PC-3 (cell line): ENCODE measurements at regions not wholly inside any gene's neighbourhood (a gene's known extent, or its start where the extent isn't known, plus 50 kb on each side); places are given as distances from the start of the nearest gene placed in this dataset.

Experiments used
- ATAC-seq: fragments of 200-7000 bp; cut with Tn5 transposase; 2 replicates; pipeline ENCODE4 v1.9.1; 2020; ENCODE audit warnings: mild to moderate bottlenecking, moderate library complexity
- BruUV-seq: library from RNA; stranded (reverse); fragments of 400-500 nt; replicated peaks from 2 replicates; lab custom pipeline; 2021; lab: Mats Ljungman, UMichigan
- CTCF ChIA-PET: fragments of 300-600 bp; sonication (Branson Sonifier 250); formaldehyde crosslinking; loops from one replicate; lab custom pipeline; 2022; ENCODE audit warnings: antibody characterized with exemption; lab: Charles Lee
- POLR2A ChIA-PET: fragments of 300-600 bp; sonication (Branson Sonifier 250); formaldehyde crosslinking; loops from one replicate; lab custom pipeline; 2022; ENCODE audit warnings: antibody characterized with exemption; ENCODE audit not compliant: unreplicated experiment; lab: Charles Lee
- DNase-seq: peaks from one replicate; pipeline ENCODE4 v3.0.0-alpha.2; 2015
- H2AFZ ChIP-seq: fragments of 300-600 bp; sonication (generic); 2 replicates; pipeline ENCODE4 v1.6.0; 2016; ENCODE audit warnings: antibody characterized with exemption, low read length
- H3F3A ChIP-seq: fragments of 300-600 bp; sonication (generic); one replicate; pipeline ENCODE4 v1.6.0; 2017; ENCODE audit warnings: antibody characterized with exemption, low read length, control low read depth, mild to moderate bottlenecking; ENCODE audit not compliant: unreplicated experiment
- H3K27ac ChIP-seq: fragments of 300-600 bp; sonication (generic); 2 replicates; pipeline ENCODE4 v1.5.1; 2016; ENCODE audit warnings: mild to moderate bottlenecking, low read length
- H3K27me3 ChIP-seq: fragments of 300-600 bp; sonication (generic); 2 replicates; pipeline ENCODE4 v1.6.1; 2016; ENCODE audit warnings: low read length, mixed read lengths
- H3K36me3 ChIP-seq: fragments of 300-600 bp; sonication (generic); 2 replicates; pipeline ENCODE4 v1.6.1; 2016; ENCODE audit warnings: low read depth, mixed run types, low read length, mixed read lengths
- H3K4me1 ChIP-seq: fragments of 300-600 bp; sonication (generic); 2 replicates; pipeline ENCODE4 v1.5.1; 2016; ENCODE audit warnings: low read length; ENCODE audit not compliant: insufficient read depth
- H3K4me2 ChIP-seq: fragments of 300-600 bp; sonication (generic); 2 replicates; pipeline ENCODE4 v1.6.0; 2016; ENCODE audit warnings: low read length
- H3K4me3 ChIP-seq: fragments of 300-600 bp; sonication (generic); 2 replicates; pipeline ENCODE4 v1.5.1; 2016; ENCODE audit warnings: mild to moderate bottlenecking, low read length, mixed read lengths
- H3K79me2 ChIP-seq: fragments of 300-600 bp; sonication (generic); 2 replicates; pipeline ENCODE4 v1.6.1; 2017; ENCODE audit warnings: low read length, mixed read lengths
- H3K9ac ChIP-seq: fragments of 300-600 bp; sonication (generic); 2 replicates; pipeline ENCODE4 v1.6.0; 2016; ENCODE audit warnings: mild to moderate bottlenecking, low read length
- H3K9me2 ChIP-seq: fragments of 300-600 bp; sonication (generic); replicated peaks from 2 replicates; pipeline ENCODE4 v1.6.1; 2016; ENCODE audit warnings: mixed run types, low read length, mixed read lengths
- H3K9me3 ChIP-seq: fragments of 300-600 bp; sonication (generic); 2 replicates; pipeline ENCODE4 v1.6.1; 2016; ENCODE audit warnings: low read length, mixed read lengths
- H4K20me1 ChIP-seq: fragments of 300-600 bp; sonication (generic); 2 replicates; pipeline ENCODE4 v1.6.1; 2016; ENCODE audit warnings: low read length, mixed read lengths
- CTCF ChIP-seq: fragments of 300-600 bp; sonication (generic); conservative IDR thresholded peaks from 2 replicates; pipeline ENCODE4 v1.5.1; 2017; ENCODE audit warnings: antibody characterized with exemption, low read depth, mild to moderate bottlenecking, low read length
- EZH2 ChIP-seq: fragments of 300-600 bp; sonication (generic); IDR thresholded peaks from one replicate; pipeline ENCODE4 v1.6.1; 2017; ENCODE audit warnings: antibody characterized with exemption, mild to moderate bottlenecking, low read length; ENCODE audit not compliant: unreplicated experiment
- EZH2phosphoT487 ChIP-seq: fragments of 300-600 bp; sonication (generic); IDR thresholded peaks from 2 replicates; pipeline ENCODE4 v1.6.1; 2018; ENCODE audit warnings: mild to moderate bottlenecking, antibody characterized with exemption, low read length, borderline replicate concordance
- intact Hi-C: fragments of 100-400 bp; cut with micrococcal nuclease; formaldehyde crosslinking; loops from 2 replicates; pipeline ENCODE4 v1.9.0; 2023

- ChIA-PET POLR2A (no interaction called here), CTCF (no interaction called here)
- Histone ChIP-seq H3F3A (no peaks in the 10 kb centered on the region), H3K79me2 (no peaks in the 10 kb centered on the region), H3K9me3 (no peaks in the 10 kb centered on the region), H3K9me2 (no peaks in the 10 kb centered on the region), H3K27ac (no peak overlapping the region), H3K27me3 (no peaks in the 10 kb centered on the region), H2AFZ (no peak overlapping the region), H3K4me3 (no peak overlapping the region), H3K36me3 (no peaks in the 10 kb centered on the region), H4K20me1 (no peaks in the 10 kb centered on the region), H3K4me1 (peaks cover 13% of the 10 kb centered on the region), H3K4me2 (no peak overlapping the region), H3K9ac (no peak overlapping the region)
- DNase-seq, result no peak
- intact Hi-C loops, result loop anchor here (10.0 kb wide), 2 partner anchors 185 to 375 kb away; no protein-coding TSS in a partner anchor
- TF ChIP-seq EZH2 (no peak), CTCF (no peak), EZH2phosphoT487 (no peak)
- no TSS peak for BruUV-seq
- ATAC-seq, result no peak
Observed at GRCh38 chr9:81499594-81499993, 189.8 kb downstream of the TLE1 start.

- Histone ChIP-seq H3K27ac (no peak overlapping the region), H3K4me2 (peak overlapping the region; percentile 45), H3K36me3 (no peaks in the 10 kb centered on the region), H3K9me3 (no peaks in the 10 kb centered on the region), H3F3A (no peaks in the 10 kb centered on the region), H3K4me3 (no peak overlapping the region), H3K27me3 (no peaks in the 10 kb centered on the region), H3K9me2 (no peaks in the 10 kb centered on the region), H3K79me2 (no peaks in the 10 kb centered on the region), H2AFZ (0 out of 2 replicates have a peak overlapping the region, but pooled peaks have one; percentile 51), H3K9ac (no peak overlapping the region), H3K4me1 (peaks cover 13% of the 10 kb centered on the region), H4K20me1 (no peaks in the 10 kb centered on the region)
- ChIA-PET CTCF (no interaction called here), POLR2A (no interaction called here)
- DNase-seq (peak; percentile 53), ATAC-seq (no peak; the same call in 1 of the 2 replicates)
- TF ChIP-seq EZH2phosphoT487 (no peak), CTCF (no peak), EZH2 (no peak)
- no TSS peak for BruUV-seq
- intact Hi-C loops, result loop anchor here (10.0 kb wide), 2 partner anchors 184 to 374 kb away; no protein-coding TSS in a partner anchor
Observed at GRCh38 chr9:81499021-81499454, 190.3 kb downstream of the TLE1 start.

GRCh38 chr9:81498576-81498975 is 190.8 kb downstream of the TLE1 start:
- DNase-seq (no peak), ATAC-seq (no peak)
- H2AFZ ChIP-seq, result 0 out of 2 replicates have a peak overlapping the region, but pooled peaks have one; percentile 51
- intact Hi-C loops, result loop anchor here (10.0 kb wide), 2 partner anchors 184 to 374 kb away; no protein-coding TSS in a partner anchor
- no peaks in the 10 kb centered on the region for H4K20me1 ChIP-seq
- no peaks in the 10 kb centered on the region for H3K9me3 ChIP-seq
- peak overlapping the region; percentile 45 for H3K4me2 ChIP-seq
- H3K27ac ChIP-seq, result no peak overlapping the region
- no peaks in the 10 kb centered on the region for H3K27me3 ChIP-seq
- no peak overlapping the region for H3K4me3 ChIP-seq
- no peaks in the 10 kb centered on the region for H3K36me3 ChIP-seq
- H3K9me2 ChIP-seq, result no peaks in the 10 kb centered on the region
- BruUV-seq, result no TSS peak
- ChIA-PET CTCF (no interaction called here), POLR2A (no interaction called here)
- TF ChIP-seq EZH2 (no peak), CTCF (no peak), EZH2phosphoT487 (no peak)
- H3F3A ChIP-seq, result no peaks in the 10 kb centered on the region
- H3K79me2 ChIP-seq, result no peaks in the 10 kb centered on the region
- H3K9ac ChIP-seq, result no peak overlapping the region
- H3K4me1 ChIP-seq, result peaks cover 17% of the 10 kb centered on the region
